ENCODE measurements at regions not wholly inside any gene's neighbourhood (a gene's known extent, or its start where the extent isn't known, plus 50 kb on each side); places are given as distances from the start of the nearest gene placed in this dataset.

DNA sequence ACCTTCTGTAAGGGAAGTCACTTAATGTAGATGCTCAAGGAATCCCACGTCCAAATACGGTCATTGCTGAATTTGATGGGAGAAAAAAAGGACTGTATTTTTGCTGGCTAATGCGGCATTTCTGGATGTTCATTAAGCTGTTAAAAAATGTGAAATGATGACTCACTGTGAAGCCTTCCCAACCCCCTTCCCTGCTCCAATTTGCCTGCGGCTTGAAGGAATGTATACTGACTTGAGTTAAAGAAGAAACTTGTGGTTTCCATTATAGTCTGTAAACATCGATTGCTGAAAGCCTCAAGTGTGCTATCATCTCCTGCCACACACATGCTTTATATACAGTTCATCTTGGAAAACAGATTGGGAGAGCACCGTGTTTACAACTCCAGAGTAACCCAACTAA lies 249.1 kb upstream of the JAG1 start:
- ATAC-seq = no peak
- Histone ChIP-seq H3K4me1 (peaks cover 0 to 5% (median 0%) of the 10 kb centered on the region in 12 donors), H3K27me3 (no peaks in the 10 kb centered on the region), H3K4me3 (no peak overlapping the region), H3K36me3 (no peaks in the 10 kb centered on the region), H3K27ac (no peak overlapping the region), H3K9me3 (no peaks in the 10 kb centered on the region)
- intact Hi-C loops (cut with DNase I) = no loop called here
- WGBS, 4 donors = 76 to 82% (median 79%) methylated on average over 6 of the region's 6 CpGs
- TF ChIP-seq POLR2A (IDR thresholded peaks at IDR 0.05) = no peak
- TF ChIP-seq, protein P1, sequence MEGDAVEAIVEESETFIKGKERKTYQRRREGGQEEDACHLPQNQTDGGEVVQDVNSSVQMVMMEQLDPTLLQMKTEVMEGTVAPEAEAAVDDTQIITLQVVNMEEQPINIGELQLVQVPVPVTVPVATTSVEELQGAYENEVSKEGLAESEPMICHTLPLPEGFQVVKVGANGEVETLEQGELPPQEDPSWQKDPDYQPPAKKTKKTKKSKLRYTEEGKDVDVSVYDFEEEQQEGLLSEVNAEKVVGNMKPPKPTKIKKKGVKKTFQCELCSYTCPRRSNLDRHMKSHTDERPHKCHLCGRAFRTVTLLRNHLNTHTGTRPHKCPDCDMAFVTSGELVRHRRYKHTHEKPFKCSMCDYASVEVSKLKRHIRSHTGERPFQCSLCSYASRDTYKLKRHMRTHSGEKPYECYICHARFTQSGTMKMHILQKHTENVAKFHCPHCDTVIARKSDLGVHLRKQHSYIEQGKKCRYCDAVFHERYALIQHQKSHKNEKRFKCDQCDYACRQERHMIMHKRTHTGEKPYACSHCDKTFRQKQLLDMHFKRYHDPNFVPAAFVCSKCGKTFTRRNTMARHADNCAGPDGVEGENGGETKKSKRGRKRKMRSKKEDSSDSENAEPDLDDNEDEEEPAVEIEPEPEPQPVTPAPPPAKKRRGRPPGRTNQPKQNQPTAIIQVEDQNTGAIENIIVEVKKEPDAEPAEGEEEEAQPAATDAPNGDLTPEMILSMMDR (IDR thresholded peaks at IDR 0.05) = no peak
- no peak for DNase-seq

DNA sequence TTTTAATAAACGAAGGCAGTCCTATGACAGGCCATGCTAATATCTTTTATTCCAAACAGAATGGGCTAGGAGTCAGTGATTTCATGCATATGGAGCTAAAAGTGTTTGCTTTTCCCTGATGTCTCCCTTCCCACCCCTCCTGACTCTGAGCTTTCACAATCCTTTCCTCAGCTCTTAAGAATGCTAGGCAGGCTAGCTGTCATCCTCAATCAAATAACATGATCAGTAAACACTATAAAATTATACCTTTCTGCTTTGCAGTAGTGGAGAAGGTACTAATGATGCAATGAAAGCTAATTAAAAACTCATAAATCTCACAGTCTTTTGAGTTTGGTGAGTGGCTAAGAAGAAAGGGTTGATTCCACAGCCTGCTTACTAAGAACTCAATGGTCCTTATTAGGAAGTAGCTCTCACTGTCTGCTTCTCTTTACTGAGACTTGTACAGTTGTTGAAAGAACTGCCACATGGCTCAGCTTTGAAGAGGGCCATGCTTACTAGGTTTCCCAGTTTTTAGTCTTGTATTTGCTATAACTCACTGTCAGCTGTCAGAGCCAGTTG lies 250.9 kb upstream of the JAG1 start:
- no peak overlapping the region for H3K27ac ChIP-seq
- no peak for ATAC-seq
- WGBS, 4 donors = 72 to 92% (median 87%) methylated on average over 1 of the region's 1 CpG

DNA sequence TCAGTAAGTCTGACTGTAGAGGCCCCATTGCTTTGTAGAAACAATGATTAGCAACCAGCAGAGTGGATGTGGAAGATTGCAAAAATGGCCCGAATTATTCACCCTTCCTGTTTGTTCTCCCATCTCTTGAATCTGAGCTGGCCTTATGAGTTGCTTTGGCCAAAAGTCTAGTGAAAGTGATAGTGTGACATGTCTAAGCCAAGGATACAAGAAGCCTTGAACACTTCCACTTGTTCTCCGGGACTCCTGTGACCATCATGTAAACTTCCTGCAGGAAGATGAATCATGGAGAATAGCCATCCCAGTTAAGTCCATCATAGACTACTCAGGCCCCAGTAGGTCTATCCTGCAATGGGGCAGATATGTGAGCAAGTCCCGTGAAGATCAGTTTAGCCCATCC lies 252.0 kb upstream of the JAG1 start:
- intact Hi-C loops (cut with DNase I) = no loop called here

More for the DNA sequence above, 250.9 kb upstream of the JAG1 start:
- TF ChIP-seq, protein P1 (IDR thresholded peaks at IDR 0.05) = no peak
- no peak for TF ChIP-seq POLR2A (IDR thresholded peaks at IDR 0.05)
- H3K4me1 ChIP-seq = peaks cover 0 to 21% (median 7%) of the 10 kb centered on the region in 12 donors
- intact Hi-C loops (cut with DNase I) = no loop called here
- no peaks in the 10 kb centered on the region for H3K36me3 ChIP-seq
- H3K9me3 ChIP-seq = peaks cover 0 to under 1% (median 0%) of the 10 kb centered on the region in 12 donors
- no peaks in the 10 kb centered on the region for H3K27me3 ChIP-seq
- DNase-seq = no peak
- H3K4me3 ChIP-seq = no peak overlapping the region

DNA sequence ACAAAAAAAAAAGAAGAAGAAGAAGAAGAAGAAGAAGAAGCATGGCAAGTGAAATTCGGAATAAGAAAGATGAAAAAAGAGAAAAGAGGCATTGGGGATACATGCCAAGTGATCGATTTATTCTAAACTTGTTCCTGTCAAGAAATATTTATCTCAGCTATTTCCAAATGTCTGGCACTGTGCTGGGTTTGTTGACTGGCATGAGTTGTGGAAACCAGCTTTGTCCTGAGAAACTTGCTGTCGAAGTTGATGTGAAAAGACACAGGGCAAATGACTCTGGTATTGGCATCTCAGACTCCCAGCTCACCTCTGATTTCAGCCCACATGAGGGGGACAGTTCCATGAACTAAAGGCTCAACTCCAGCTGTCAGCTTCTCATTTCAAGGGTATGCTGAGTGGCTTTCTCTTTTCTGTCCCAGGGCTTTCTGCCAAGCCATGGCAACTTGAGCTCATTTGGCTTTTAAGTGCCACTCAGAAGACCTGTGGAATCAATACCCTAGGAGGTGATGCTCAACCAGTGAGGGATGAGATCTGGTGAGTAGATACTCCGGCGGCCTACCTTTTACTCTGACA lies 253.3 kb upstream of the JAG1 start:
- TF ChIP-seq, protein P1 (IDR thresholded peaks at IDR 0.05) = no peak
- no peak for TF ChIP-seq POLR2A (IDR thresholded peaks at IDR 0.05)
- H3K27me3 ChIP-seq = no peaks in the 10 kb centered on the region
- ATAC-seq = no peak
- no peak overlapping the region for H3K27ac ChIP-seq
- peaks cover 0 to 21% (median 7%) of the 10 kb centered on the region in 12 donors for H3K4me1 ChIP-seq
- no peak overlapping the region for H3K4me3 ChIP-seq
- no peak for DNase-seq
- 90 to 93% (median 92%) methylated on average over 5 of the region's 5 CpGs for WGBS, 4 donors
- H3K36me3 ChIP-seq = no peaks in the 10 kb centered on the region
- H3K9me3 ChIP-seq = peaks cover 0 to 6% (median 0%) of the 10 kb centered on the region in 12 donors
- intact Hi-C loops (cut with DNase I) = no loop called here

More for the DNA sequence above, 252.0 kb upstream of the JAG1 start:
- ATAC-seq = no peak
- DNase-seq = no peak
- Histone ChIP-seq H3K27ac (no peak overlapping the region), H3K4me3 (no peak overlapping the region), H3K27me3 (no peaks in the 10 kb centered on the region), H3K4me1 (peaks cover 0 to 21% (median 7%) of the 10 kb centered on the region in 12 donors), H3K9me3 (peaks cover 0 to 6% (median 0%) of the 10 kb centered on the region in 12 donors), H3K36me3 (no peaks in the 10 kb centered on the region)
- 49 to 58% (median 56%) methylated on average over 3 of the region's 3 CpGs for WGBS, 4 donors
- TF ChIP-seq, protein P1 (IDR thresholded peaks at IDR 0.05) = no peak
- TF ChIP-seq POLR2A (IDR thresholded peaks at IDR 0.05) = no peak
